ENCODE measurements at regions not wholly inside any gene's neighbourhood (a gene's known extent, or its start where the extent isn't known, plus 50 kb on each side); places are given as distances from the start of the nearest gene placed in this dataset.

DNA sequence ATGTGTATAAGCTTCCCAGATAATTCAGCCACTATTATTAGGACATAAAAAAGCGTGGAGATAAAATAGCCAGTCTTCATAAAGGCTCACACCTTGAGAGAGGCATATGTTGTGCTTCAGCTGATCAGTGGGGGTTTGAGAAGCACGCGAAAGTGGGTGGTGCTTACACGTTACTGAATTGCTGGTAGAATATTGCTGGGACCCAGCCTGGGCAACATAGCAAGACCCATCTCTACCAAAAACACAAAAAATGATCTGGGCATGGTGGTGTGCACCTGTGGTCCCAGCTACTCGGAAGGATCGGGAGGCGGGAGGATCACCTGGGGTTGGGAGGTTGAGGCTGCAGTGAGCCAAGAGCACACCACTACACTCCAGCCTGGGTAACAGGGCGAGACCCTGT lies 74.9 kb upstream of the MBOAT2 start:
- TF ChIP-seq, protein P1, sequence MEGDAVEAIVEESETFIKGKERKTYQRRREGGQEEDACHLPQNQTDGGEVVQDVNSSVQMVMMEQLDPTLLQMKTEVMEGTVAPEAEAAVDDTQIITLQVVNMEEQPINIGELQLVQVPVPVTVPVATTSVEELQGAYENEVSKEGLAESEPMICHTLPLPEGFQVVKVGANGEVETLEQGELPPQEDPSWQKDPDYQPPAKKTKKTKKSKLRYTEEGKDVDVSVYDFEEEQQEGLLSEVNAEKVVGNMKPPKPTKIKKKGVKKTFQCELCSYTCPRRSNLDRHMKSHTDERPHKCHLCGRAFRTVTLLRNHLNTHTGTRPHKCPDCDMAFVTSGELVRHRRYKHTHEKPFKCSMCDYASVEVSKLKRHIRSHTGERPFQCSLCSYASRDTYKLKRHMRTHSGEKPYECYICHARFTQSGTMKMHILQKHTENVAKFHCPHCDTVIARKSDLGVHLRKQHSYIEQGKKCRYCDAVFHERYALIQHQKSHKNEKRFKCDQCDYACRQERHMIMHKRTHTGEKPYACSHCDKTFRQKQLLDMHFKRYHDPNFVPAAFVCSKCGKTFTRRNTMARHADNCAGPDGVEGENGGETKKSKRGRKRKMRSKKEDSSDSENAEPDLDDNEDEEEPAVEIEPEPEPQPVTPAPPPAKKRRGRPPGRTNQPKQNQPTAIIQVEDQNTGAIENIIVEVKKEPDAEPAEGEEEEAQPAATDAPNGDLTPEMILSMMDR (IDR thresholded peaks at IDR 0.05; ENCODE audit: borderline replicate concordance, insufficient read depth, low read depth, low read length) = no peak
- no peak overlapping the region for H3K4me3 ChIP-seq (ENCODE audit: low read depth, low read length)

DNA sequence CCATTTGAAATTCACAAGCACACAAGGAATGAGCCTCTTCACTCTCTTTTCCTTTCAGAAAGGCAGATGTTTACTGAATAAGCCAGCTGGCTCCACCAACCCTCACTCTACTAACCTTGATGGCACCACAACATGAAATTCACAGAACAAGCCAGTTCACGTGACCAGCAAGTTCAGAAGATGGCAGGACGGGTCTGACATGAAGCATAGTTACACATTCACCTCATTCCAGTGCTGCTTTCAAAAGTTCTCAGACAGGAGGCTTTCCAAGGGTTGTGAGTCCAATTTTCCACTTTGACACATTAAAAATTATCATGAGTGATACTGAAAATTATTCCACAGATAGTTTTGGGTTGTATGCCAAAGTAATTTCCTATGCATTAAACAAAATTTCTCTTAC lies 74.2 kb upstream of the MBOAT2 start:
- TF ChIP-seq, protein P1 (IDR thresholded peaks at IDR 0.05; ENCODE audit: borderline replicate concordance, insufficient read depth, low read depth, low read length) = no peak
- no peak overlapping the region for H3K4me3 ChIP-seq (ENCODE audit: low read depth, low read length)

DNA sequence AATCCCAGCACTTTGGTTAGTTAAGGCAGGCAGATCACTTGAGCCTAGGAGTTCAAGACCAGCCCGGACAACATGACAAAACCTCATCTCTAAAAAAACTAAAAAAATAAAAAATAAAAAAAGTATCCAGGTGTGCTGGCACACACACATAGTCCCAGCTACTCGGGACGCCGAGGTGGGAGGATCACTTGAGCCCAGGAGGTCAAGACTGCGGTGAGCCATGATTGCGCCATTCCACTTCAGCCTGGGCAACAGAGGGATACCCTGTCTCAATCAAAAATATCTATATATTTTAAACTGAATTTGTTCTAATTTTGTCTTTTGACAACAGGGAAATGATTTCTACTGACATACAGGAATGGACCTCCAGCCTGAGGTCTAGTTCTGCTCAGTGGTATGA lies 73.3 kb upstream of the MBOAT2 start:
- no peak overlapping the region for H3K4me3 ChIP-seq (ENCODE audit: low read depth, low read length)
- TF ChIP-seq, protein P1 (IDR thresholded peaks at IDR 0.05; ENCODE audit: borderline replicate concordance, insufficient read depth, low read depth, low read length) = no peak

DNA sequence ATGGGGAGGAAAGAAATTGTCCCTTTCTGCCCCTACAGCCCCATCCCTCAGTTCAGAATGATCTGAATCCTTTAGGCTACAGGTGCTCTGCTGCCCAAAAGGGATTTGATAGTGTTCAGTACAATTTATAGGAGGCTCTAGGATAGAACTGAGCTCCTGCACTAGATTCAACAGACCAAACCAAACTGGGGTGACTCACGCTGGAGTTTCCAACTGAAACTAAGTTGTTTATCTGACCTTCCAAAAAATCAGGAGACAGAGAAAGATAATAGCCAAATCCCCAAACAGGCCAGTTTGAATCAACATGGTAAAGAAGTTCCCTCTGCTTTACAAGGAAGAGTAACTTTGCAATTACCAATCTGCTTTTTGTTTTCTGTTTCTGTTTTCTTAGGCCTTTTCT lies 72.7 kb upstream of the MBOAT2 start:
- H3K4me3 ChIP-seq (ENCODE audit: low read depth, low read length) = no peak overlapping the region
- TF ChIP-seq, protein P1 (IDR thresholded peaks at IDR 0.05; ENCODE audit: borderline replicate concordance, insufficient read depth, low read depth, low read length) = no peak

DNA sequence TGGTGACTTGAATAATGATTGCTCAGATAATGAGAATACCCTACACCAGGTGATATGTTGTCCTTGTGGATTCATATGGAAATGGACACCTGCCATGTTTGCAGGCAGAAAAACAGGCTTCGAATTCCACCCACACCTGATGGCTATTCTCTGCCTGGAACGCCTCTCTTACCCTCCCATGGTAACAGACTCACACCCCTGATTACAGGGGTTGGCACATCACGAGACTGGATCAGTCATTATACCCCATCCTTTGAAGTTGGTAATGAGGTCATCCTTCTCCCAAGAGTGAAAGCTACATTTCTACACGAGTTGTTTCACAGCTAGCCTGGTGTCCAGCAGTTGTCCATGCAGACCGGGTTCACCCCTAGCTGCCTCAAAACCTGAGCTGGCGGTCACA lies 71.4 kb upstream of the MBOAT2 start:
- TF ChIP-seq, protein P1 (IDR thresholded peaks at IDR 0.05; ENCODE audit: borderline replicate concordance, insufficient read depth, low read depth, low read length) = no peak
- no peak overlapping the region for H3K4me3 ChIP-seq (ENCODE audit: low read depth, low read length)

DNA sequence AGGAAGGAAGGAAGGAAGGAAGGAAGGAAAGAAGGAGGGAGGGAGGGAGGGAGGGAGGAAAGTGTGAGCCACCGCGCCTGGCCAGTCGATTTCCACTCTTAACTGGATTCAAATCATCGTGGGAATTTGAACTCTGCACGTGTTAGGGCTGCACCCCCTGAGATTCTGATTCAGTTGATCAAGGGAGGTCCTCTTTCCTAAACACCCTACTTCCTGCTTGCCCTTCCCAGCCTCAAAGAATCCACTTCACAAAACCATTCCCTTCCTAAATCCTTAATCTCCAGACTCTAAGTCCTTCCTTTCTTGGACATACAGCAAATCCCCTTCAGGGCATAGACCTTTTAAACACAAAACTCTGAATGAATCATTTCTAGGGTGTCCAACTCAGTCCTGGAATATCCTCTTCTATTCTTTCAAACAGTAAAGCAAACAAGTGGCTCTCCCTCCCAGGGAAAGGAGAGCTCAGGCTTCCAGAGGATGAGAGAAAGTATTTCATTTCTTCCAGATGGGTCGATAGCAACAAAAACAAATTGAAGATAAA lies 68.2 kb upstream of the MBOAT2 start:
- TF ChIP-seq, protein P1 (IDR thresholded peaks at IDR 0.05; ENCODE audit: borderline replicate concordance, insufficient read depth, low read depth, low read length) = no peak
- no peak overlapping the region for H3K4me3 ChIP-seq (ENCODE audit: low read depth, low read length)

DNA sequence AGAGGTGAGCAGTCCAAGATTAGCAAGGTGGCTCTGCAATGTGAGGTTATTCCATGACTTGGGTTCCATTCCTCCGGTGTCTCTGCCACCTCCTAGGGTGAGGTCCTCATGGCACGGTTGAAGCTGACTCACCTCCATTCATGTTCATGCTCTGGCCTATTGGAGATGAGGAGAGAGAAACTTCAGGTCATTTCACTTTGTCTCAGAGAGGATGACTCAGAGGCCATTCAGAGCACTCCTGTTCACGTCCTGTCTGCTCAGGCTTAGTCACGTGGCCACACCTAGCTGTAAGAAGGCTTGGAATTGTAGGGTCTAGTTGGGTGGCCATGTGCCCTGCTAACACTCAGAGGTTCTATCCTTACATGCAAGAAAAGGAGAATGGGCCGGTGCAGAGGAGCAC lies 67.5 kb upstream of the MBOAT2 start:
- TF ChIP-seq, protein P1 (IDR thresholded peaks at IDR 0.05; ENCODE audit: borderline replicate concordance, insufficient read depth, low read depth, low read length) = no peak
- no peak overlapping the region for H3K4me3 ChIP-seq (ENCODE audit: low read depth, low read length)

Data from GM12875 (cell line).